GM12878 (cell line): ENCODE measurements at regions not wholly inside any gene's neighbourhood (a gene's known extent, or its start where the extent isn't known, plus 50 kb on each side); places are given as distances from the start of the nearest gene placed in this dataset.

Source experiments
- ATAC-seq: fragments of 200-7000 bp; cut with Tn5 transposase; 3 replicates; pipeline ENCODE4 v1.9.1; 2020; ENCODE audit warnings: mild to moderate bottlenecking, moderate library complexity
- BruUV-seq: library from RNA; stranded (reverse); fragments of 400-500 nt; replicated peaks from 2 replicates; lab custom pipeline; 2021; lab: Mats Ljungman, UMichigan
- CTCF ChIA-PET: fragments of 300-600 bp; sonication (Branson Sonifier 250); formaldehyde crosslinking; extraction: SDS; loops from one replicate; lab custom pipeline; 2021; ENCODE audit warnings: inconsistent platforms; lab: Yijun Ruan, JAX
- POLR2A ChIA-PET: fragments of 350-600 bp; formaldehyde crosslinking; extraction: SDS; loops from one replicate; lab custom pipeline; 2021; ENCODE audit warnings: inconsistent platforms; lab: Charles Lee
- RAD21 ChIA-PET: fragments of 300-600 bp; sonication (Branson Sonifier 250); formaldehyde crosslinking; loops from one replicate; lab custom pipeline; 2023; ENCODE audit warnings: antibody characterized with exemption; ENCODE audit not compliant: unreplicated experiment; lab: Charles Lee
- SMC1A ChIA-PET: fragments of 300-600 bp; sonication (Branson Sonifier 250); formaldehyde crosslinking; loops from one replicate; lab custom pipeline; 2023; ENCODE audit not compliant: unreplicated experiment, uncharacterized antibody; lab: Charles Lee
- DNase-seq: peaks from one replicate; pipeline ENCODE4 v3.0.0-alpha.2; 2011; ENCODE audit warnings: low read depth, low spot score
- FAIRE-seq: peaks from 3 replicates; lab custom pipeline; 2011; peaks lifted over from hg19 to GRCh38; lab: Jason Lieb, UNC
- H2AFZ ChIP-seq: 2 replicates; pipeline ENCODE4 v1.6.0; 2011; ENCODE audit warnings: low read depth, low read length, control low read depth; ENCODE audit not compliant: control insufficient read depth
- H3K27ac ChIP-seq: 2 replicates; pipeline ENCODE4 v1.5.1; 2011; ENCODE audit warnings: control low read depth; ENCODE audit not compliant: control insufficient read depth, insufficient read depth
- H3K27me3 ChIP-seq, 2 experiments: replicated peaks in 1 of 2; 2 replicates each; pipeline versions ENCODE4 v1.6.0 to v1.6.1; 2011; ENCODE audit warnings: low read length in 1 of 2; ENCODE audit not compliant: control insufficient read depth in 2 of 2, insufficient read depth in 2 of 2
- H3K36me3 ChIP-seq, 2 experiments: 2 replicates each; pipeline ENCODE4 v1.5.1; 2011; ENCODE audit warnings: low read length in 1 of 2; ENCODE audit not compliant: control insufficient read depth in 2 of 2, insufficient read depth in 2 of 2
- H3K4me1 ChIP-seq: 2 replicates; pipeline ENCODE4 v1.6.1; 2011; ENCODE audit warnings: mild to moderate bottlenecking, low read length, moderate library complexity, mixed read lengths; ENCODE audit not compliant: control insufficient read depth, insufficient read depth
- H3K4me2 ChIP-seq: 2 replicates; pipeline ENCODE4 v1.6.0; 2011; ENCODE audit warnings: control low read depth; ENCODE audit not compliant: control insufficient read depth, insufficient read depth
- H3K4me3 ChIP-seq: fragments of 200-600 bp; sonication (generic); 2 replicates; pipeline ENCODE4 v1.5.1; 2016
- H3K79me2 ChIP-seq: 2 replicates; pipeline ENCODE4 v1.6.0; 2011; ENCODE audit warnings: low read length; ENCODE audit not compliant: control insufficient read depth, insufficient read depth
- H3K9ac ChIP-seq: 2 replicates; pipeline ENCODE4 v1.8.0; 2011; ENCODE audit warnings: low read length, control low read depth, mixed read lengths; ENCODE audit not compliant: control insufficient read depth, insufficient read depth
- H3K9me3 ChIP-seq: replicated peaks from 3 replicates; pipeline ENCODE4 v1.5.1; 2011; ENCODE audit warnings: mild to moderate bottlenecking, low read length; ENCODE audit not compliant: control insufficient read depth, insufficient read depth
- H4K20me1 ChIP-seq: 2 replicates; pipeline ENCODE4 v1.6.0; 2011; ENCODE audit not compliant: control insufficient read depth, insufficient read depth
- BCLAF1 ChIP-seq: fragments of 450-650 bp; IDR thresholded peaks from 2 replicates; pipeline ENCODE4 v1.6.1; 2017; ENCODE audit warnings: antibody characterized with exemption, mild to moderate bottlenecking, moderate library complexity
- CBFB ChIP-seq: IDR thresholded peaks from 2 replicates; pipeline ENCODE4 v1.6.1; 2016; ENCODE audit warnings: antibody characterized with exemption, low read depth
- KLF5 ChIP-seq: fragments of 450-650 bp; IDR thresholded peaks from 2 replicates; pipeline ENCODE4 v1.6.1; 2014; ENCODE audit warnings: mild to moderate bottlenecking; ENCODE audit not compliant: partially characterized antibody
- MTA3 ChIP-seq: IDR thresholded peaks from 2 replicates; pipeline ENCODE4 v1.6.1; 2012; ENCODE audit warnings: low read length, inconsistent platforms, borderline replicate concordance
- PKNOX1 ChIP-seq: fragments of 450-650 bp; IDR thresholded peaks from 2 replicates; pipeline ENCODE4 v1.6.1; 2016; ENCODE audit warnings: mild to moderate bottlenecking
- PML ChIP-seq: IDR thresholded peaks from 2 replicates; pipeline ENCODE4 v1.6.1; 2012; ENCODE audit warnings: low read length, inconsistent platforms
- POLR2A ChIP-seq: IDR thresholded peaks from 2 replicates; pipeline ENCODE4 v1.6.1; 2011; ENCODE audit warnings: low read depth, mild to moderate bottlenecking, low read length
- RUNX3 ChIP-seq: IDR thresholded peaks from 2 replicates; pipeline ENCODE4 v1.6.1; 2012; ENCODE audit warnings: low read length, inconsistent platforms
- ZSCAN29 ChIP-seq: fragments of 450-650 bp; IDR thresholded peaks from 2 replicates; pipeline ENCODE4 v1.6.1; 2017; ENCODE audit warnings: mild to moderate bottlenecking, moderate library complexity
- ZZZ3 ChIP-seq: IDR thresholded peaks from 2 replicates; pipeline ENCODE4 v1.6.1; 2011; ENCODE audit warnings: low read depth; ENCODE audit not compliant: control insufficient read depth, insufficient read length
- WGBS: methylation state at CpG from one replicate; pipeline ENCODE4 v1.1.6; 2016; ENCODE audit warnings: low lambda C conversion rate; ENCODE audit not compliant: insufficient replicate concordance, insufficient coverage; ENCODE audit errors: missing lambda C conversion rate; 5-methylcytosine and 5-hydroxymethylcytosine counted together
- in situ Hi-C: fragments of 300-500 bp; cut with MboI; formaldehyde crosslinking; loops from 9 replicates; pipeline ENCODE4 v1.14.3; 2018; ENCODE audit warnings: mixed read lengths
- intact Hi-C: fragments of 100-400 bp; cut with micrococcal nuclease; formaldehyde crosslinking; loops from one replicate; pipeline ENCODE4 v1.14.2; 2022; ENCODE audit not compliant: unreplicated experiment
- TF ChIP-seq, protein P1 (sequence below): fragments of 450-650 bp; IDR thresholded peaks from 2 replicates; pipeline ENCODE4 v1.6.1; 2017; ENCODE audit warnings: mild to moderate bottlenecking, moderate library complexity
- TF ChIP-seq, protein P2 (sequence below): fragments of 450-650 bp; formaldehyde crosslinking; IDR thresholded peaks from 2 replicates; pipeline ENCODE4 v1.4.0; 2022; ENCODE audit warnings: mild to moderate bottlenecking, moderate library complexity

DNA sequence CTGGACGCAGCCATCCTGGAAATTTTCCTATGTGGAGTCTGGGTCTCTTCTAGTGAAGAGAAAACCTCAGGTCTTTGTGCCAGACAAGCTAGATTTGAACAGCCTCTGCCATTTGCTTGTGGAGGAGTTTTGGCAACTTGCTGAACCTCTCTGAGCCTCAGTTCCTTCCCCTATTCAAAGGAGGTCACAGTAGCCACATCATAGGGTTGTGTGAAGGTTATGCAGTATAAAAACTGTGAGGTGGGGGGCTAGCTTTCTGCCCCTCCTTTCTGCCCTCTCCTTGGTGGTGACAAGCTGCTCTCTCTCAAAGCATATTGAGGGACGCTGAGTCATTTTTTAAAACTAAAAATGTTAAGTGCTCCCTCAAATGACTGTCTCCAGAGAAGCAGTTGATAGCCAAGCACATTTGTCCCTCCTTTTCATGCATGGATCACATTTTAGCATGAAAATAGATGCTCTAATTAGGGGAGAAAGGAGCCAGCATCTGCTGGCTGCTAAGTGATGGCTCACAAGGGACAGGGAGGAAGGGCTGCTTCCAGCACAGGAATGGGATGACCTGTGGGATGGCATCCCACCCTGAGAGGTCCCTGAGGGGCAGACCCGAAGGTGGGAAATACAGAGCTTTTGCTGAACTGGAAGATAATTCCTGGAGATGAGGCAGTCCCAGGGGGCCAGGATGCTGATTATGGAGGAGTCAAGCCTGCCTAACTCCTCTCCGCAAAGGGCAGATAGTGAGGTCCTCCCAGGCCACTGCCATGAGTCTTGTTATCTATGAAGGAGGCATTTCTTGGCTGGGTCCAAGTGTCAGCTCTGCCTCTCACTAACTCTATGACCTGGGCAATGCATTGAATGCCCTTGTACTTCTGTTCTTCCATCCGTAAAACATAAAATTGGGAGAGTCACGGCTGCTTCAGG, 218.8 kb downstream of the RAB11FIP4 start:
- no peaks in the 10 kb centered on the region for H4K20me1 ChIP-seq
- 24% methylated on average over 6 of the region's 6 CpGs for WGBS
- no peaks in the 10 kb centered on the region for H3K9me3 ChIP-seq
- DNase-seq (no peak), FAIRE-seq (no peak), ATAC-seq (no peak)
- no peak overlapping the region for H2AFZ ChIP-seq
- ChIA-PET POLR2A (no interaction called here), RAD21 (no interaction called here), CTCF (interaction anchor here (0.6 kb wide), 1 partner anchor 1087 kb away, joined by 3 read pairs; no protein-coding TSS in a partner anchor), SMC1A (interaction anchor here (1.2 kb wide), 1 partner anchor 11 kb away, joined by 4 read pairs; no protein-coding TSS in a partner anchor)
- no peaks in the 10 kb centered on the region for H3K36me3 ChIP-seq
- no peak overlapping the region for H3K27ac ChIP-seq
- H3K4me3 ChIP-seq, result no peak overlapping the region
- BruUV-seq, result no TSS peak
- no peaks in the 10 kb centered on the region for H3K79me2 ChIP-seq
- H3K4me1 ChIP-seq, result no peaks in the 10 kb centered on the region
- peaks cover 0 to 3% of the 10 kb centered on the region in 2 experiments; a peak in 1 of 4 replicates for H3K27me3 ChIP-seq
- in situ Hi-C loops, result no loop called here
- H3K4me2 ChIP-seq, result no peak overlapping the region
- H3K9ac ChIP-seq, result no peak overlapping the region
- intact Hi-C loops, result no loop called here
- no peak for TF ChIP-seq RUNX3
- no peak for TF ChIP-seq PML
- TF ChIP-seq, protein P1, sequence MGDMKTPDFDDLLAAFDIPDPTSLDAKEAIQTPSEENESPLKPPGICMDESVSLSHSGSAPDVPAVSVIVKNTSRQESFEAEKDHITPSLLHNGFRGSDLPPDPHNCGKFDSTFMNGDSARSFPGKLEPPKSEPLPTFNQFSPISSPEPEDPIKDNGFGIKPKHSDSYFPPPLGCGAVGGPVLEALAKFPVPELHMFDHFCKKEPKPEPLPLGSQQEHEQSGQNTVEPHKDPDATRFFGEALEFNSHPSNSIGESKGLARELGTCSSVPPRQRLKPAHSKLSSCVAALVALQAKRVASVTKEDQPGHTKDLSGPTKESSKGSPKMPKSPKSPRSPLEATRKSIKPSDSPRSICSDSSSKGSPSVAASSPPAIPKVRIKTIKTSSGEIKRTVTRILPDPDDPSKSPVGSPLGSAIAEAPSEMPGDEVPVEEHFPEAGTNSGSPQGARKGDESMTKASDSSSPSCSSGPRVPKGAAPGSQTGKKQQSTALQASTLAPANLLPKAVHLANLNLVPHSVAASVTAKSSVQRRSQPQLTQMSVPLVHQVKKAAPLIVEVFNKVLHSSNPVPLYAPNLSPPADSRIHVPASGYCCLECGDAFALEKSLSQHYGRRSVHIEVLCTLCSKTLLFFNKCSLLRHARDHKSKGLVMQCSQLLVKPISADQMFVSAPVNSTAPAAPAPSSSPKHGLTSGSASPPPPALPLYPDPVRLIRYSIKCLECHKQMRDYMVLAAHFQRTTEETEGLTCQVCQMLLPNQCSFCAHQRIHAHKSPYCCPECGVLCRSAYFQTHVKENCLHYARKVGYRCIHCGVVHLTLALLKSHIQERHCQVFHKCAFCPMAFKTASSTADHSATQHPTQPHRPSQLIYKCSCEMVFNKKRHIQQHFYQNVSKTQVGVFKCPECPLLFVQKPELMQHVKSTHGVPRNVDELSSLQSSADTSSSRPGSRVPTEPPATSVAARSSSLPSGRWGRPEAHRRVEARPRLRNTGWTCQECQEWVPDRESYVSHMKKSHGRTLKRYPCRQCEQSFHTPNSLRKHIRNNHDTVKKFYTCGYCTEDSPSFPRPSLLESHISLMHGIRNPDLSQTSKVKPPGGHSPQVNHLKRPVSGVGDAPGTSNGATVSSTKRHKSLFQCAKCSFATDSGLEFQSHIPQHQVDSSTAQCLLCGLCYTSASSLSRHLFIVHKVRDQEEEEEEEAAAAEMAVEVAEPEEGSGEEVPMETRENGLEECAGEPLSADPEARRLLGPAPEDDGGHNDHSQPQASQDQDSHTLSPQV, result no peak
- no peak for TF ChIP-seq POLR2A
- no peak for TF ChIP-seq MTA3
- no peak for TF ChIP-seq BCLAF1
- TF ChIP-seq, protein P2, sequence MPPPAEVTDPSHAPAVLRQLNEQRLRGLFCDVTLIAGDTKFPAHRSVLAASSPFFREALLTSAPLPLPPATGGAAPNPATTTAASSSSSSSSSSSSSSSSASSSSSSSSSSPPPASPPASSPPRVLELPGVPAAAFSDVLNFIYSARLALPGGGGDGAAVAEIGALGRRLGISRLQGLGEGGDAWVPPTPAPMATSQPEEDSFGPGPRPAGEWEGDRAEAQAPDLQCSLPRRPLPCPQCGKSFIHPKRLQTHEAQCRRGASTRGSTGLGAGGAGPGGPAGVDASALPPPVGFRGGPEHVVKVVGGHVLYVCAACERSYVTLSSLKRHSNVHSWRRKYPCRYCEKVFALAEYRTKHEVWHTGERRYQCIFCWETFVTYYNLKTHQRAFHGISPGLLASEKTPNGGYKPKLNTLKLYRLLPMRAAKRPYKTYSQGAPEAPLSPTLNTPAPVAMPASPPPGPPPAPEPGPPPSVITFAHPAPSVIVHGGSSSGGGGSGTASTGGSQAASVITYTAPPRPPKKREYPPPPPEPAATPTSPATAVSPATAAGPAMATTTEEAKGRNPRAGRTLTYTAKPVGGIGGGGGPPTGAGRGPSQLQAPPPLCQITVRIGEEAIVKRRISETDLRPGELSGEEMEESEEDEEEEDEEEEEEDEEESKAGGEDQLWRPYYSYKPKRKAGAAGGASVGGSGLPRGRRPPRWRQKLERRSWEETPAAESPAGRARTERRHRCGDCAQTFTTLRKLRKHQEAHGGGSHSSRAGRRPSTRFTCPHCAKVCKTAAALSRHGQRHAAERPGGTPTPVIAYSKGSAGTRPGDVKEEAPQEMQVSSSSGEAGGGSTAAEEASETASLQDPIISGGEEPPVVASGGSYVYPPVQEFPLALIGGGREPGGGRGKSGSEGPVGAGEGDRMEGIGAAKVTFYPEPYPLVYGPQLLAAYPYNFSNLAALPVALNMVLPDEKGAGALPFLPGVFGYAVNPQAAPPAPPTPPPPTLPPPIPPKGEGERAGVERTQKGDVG (CRISPR knock-in tag), result no peak
- no peak for TF ChIP-seq CBFB
- TF ChIP-seq ZZZ3, result no peak
- no peak for TF ChIP-seq ZSCAN29
- TF ChIP-seq PKNOX1, result no peak
- no peak for TF ChIP-seq KLF5
